Liver (tissue), 8 donors: ENCODE measurements at regions not wholly inside any gene's neighbourhood (a gene's known extent, or its start where the extent isn't known, plus 50 kb on each side); places are given as distances from the start of the nearest gene placed in this dataset.

Experiments used
- DNase-seq: peaks from one replicate; pipeline ENCODE4 v3.0.0-alpha.2; 2017; ENCODE audit warnings: low spot score
- H3K27ac ChIP-seq, 2 donors: one replicate each; pipeline ENCODE4 v1.7.0; 2013; ENCODE audit warnings: inconsistent platforms in 2 of 2, low read length in 2 of 2, control low read depth in 1 of 2, low read depth in 1 of 2, mild to moderate bottlenecking in 1 of 2
- H3K27me3 ChIP-seq, 4 donors: one replicate each; pipeline versions ENCODE4 v1.6.1 to v1.7.0; 2013; ENCODE audit warnings: low read length in 3 of 4, inconsistent platforms in 1 of 4, mild to moderate bottlenecking in 1 of 4, moderate library complexity in 1 of 4; ENCODE audit not compliant: control insufficient read depth in 4 of 4, insufficient read depth in 4 of 4
- H3K36me3 ChIP-seq, 4 donors: one replicate each; pipeline versions ENCODE4 v1.6.1 to v1.7.0; 2013; ENCODE audit warnings: low read length in 3 of 4, mild to moderate bottlenecking in 3 of 4, low read depth in 1 of 4, moderate library complexity in 1 of 4; ENCODE audit not compliant: control insufficient read depth in 4 of 4, insufficient read depth in 3 of 4
- H3K4me1 ChIP-seq, 4 donors: one replicate each; pipeline versions ENCODE4 v1.6.1 to v1.7.0; 2013; ENCODE audit warnings: low read length in 3 of 4, mild to moderate bottlenecking in 3 of 4, moderate library complexity in 1 of 4; ENCODE audit not compliant: control insufficient read depth in 4 of 4, insufficient read depth in 4 of 4
- H3K4me3 ChIP-seq, 3 donors: one replicate each; pipeline versions ENCODE4 v1.6.1 to v1.7.0; 2013; ENCODE audit warnings: low read length in 3 of 3, control low read depth in 1 of 3, low read depth in 1 of 3, mild to moderate bottlenecking in 1 of 3
- H3K9ac ChIP-seq, 2 donors: one replicate each; pipeline ENCODE4 v1.7.0; 2013; ENCODE audit warnings: low read length in 2 of 2, mild to moderate bottlenecking in 2 of 2, moderate library complexity in 2 of 2, control low read depth in 1 of 2, low read depth in 1 of 2
- H3K9me3 ChIP-seq, 4 donors: one replicate each; pipeline versions ENCODE4 v1.6.1 to v1.7.0; 2013; ENCODE audit warnings: low read length in 3 of 4; ENCODE audit not compliant: control insufficient read depth in 4 of 4
- EGR1 ChIP-seq, 2 donors: IDR thresholded peaks; 2 replicates each; pipeline ENCODE4 v1.6.1; 2016 to 2018; ENCODE audit warnings: antibody characterized with exemption in 2 of 2, low read depth in 2 of 2
- FOXA1 ChIP-seq: IDR thresholded peaks from 2 replicates; pipeline ENCODE4 v1.6.1; 2016; ENCODE audit warnings: antibody characterized with exemption
- FOXA2 ChIP-seq: IDR thresholded peaks from 2 replicates; pipeline ENCODE4 v1.6.1; 2016; ENCODE audit warnings: antibody characterized with exemption
- HNF4A ChIP-seq, 2 donors: conservative IDR thresholded peaks; 2 replicates each; pipeline ENCODE4 v1.6.1; 2016; ENCODE audit warnings: antibody characterized with exemption in 2 of 2, mild to moderate bottlenecking in 2 of 2
- HNF4G ChIP-seq: IDR thresholded peaks from 2 replicates; pipeline ENCODE4 v1.6.1; 2016; ENCODE audit warnings: antibody characterized with exemption
- JUND ChIP-seq, 2 donors: IDR thresholded peaks; 2 replicates each; pipeline ENCODE4 v1.6.1; 2016; ENCODE audit warnings: antibody characterized with exemption in 2 of 2
- NR2F2 ChIP-seq: IDR thresholded peaks from 2 replicates; pipeline ENCODE4 v1.6.1; 2016; ENCODE audit warnings: antibody characterized with exemption
- RAD21 ChIP-seq, 2 donors: IDR thresholded peaks; 2 replicates each; pipeline ENCODE4 v1.6.1; 2016; ENCODE audit warnings: antibody characterized with exemption in 2 of 2, mild to moderate bottlenecking in 2 of 2
- RXRA ChIP-seq, 2 donors: IDR thresholded peaks; 2 replicates each; pipeline ENCODE4 v1.6.1; 2017 to 2018; ENCODE audit warnings: antibody characterized with exemption in 2 of 2, mild to moderate bottlenecking in 1 of 2
- SP1 ChIP-seq: IDR thresholded peaks from 2 replicates; pipeline ENCODE4 v1.6.1; 2018; ENCODE audit warnings: antibody characterized with exemption, mild to moderate bottlenecking
- TAF1 ChIP-seq: conservative IDR thresholded peaks from 2 replicates; pipeline ENCODE4 v1.6.1; 2016; ENCODE audit warnings: antibody characterized with exemption, mild to moderate bottlenecking
- YY1 ChIP-seq: IDR thresholded peaks from 2 replicates; pipeline ENCODE4 v1.6.1; 2016; ENCODE audit warnings: antibody characterized with exemption, mild to moderate bottlenecking
- WGBS: extraction: QIAGEN DNeasy Blood & Tissue Kit; methylation state at CpG from one replicate; pipeline ENCODE4 v1.1.7; 2013; 5-methylcytosine and 5-hydroxymethylcytosine counted together
- TF ChIP-seq, protein P1 (sequence below): IDR thresholded peaks from 2 replicates; pipeline ENCODE4 v1.6.1; 2016; ENCODE audit warnings: antibody characterized with exemption, mild to moderate bottlenecking
- TF ChIP-seq, protein P2 (sequence below): fragments of 150-350 bp; IDR thresholded peaks from 2 replicates; pipeline ENCODE4 v1.5.1; 2017; ENCODE audit warnings: improper control_type of control experiment, low read depth, low read length; ENCODE audit not compliant: missing input control
- TF ChIP-seq, protein P3 (sequence below): IDR thresholded peaks from 2 replicates; pipeline ENCODE4 v1.6.1; 2016; ENCODE audit warnings: antibody characterized with exemption
- TF ChIP-seq, protein P4 (sequence below): IDR thresholded peaks from 2 replicates; pipeline ENCODE4 v1.6.1; 2016; ENCODE audit warnings: antibody characterized with exemption
- TF ChIP-seq, protein P5 (sequence below): IDR thresholded peaks from 2 replicates; pipeline ENCODE4 v1.6.1; 2016; ENCODE audit warnings: antibody characterized with exemption
- donor health status: healthy.
- donor health status: healthy.
- donor health status: healthy.
- donor health status: healthy.
- donor health status: healthy.

DNA sequence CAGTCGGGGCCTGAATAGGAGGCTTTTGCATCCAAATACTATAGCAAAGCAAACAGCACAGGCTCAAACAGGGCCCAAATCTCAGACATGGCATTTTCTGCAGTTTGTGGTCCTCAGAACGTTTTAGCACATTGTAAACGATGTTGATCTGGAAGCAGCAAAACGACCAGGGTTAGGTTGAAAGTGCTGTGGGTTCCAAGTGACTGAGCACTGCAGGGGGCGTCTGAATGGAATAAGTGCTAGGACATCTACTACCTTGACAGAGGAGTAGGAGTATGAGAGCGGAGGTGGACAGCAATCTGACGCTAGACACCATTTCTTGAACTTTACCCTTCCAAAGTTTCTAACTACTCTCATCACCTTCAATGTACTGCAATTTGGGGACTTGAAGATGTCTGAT lies 214.9 kb downstream of the BARHL2 start:
- 73% methylated on average over 7 of the region's 7 CpGs for WGBS
- H3K4me3 ChIP-seq = no peak overlapping the region
- no peak for TF ChIP-seq RXRA (IDR thresholded peaks at IDR 0.05)
- TF ChIP-seq, protein P1, sequence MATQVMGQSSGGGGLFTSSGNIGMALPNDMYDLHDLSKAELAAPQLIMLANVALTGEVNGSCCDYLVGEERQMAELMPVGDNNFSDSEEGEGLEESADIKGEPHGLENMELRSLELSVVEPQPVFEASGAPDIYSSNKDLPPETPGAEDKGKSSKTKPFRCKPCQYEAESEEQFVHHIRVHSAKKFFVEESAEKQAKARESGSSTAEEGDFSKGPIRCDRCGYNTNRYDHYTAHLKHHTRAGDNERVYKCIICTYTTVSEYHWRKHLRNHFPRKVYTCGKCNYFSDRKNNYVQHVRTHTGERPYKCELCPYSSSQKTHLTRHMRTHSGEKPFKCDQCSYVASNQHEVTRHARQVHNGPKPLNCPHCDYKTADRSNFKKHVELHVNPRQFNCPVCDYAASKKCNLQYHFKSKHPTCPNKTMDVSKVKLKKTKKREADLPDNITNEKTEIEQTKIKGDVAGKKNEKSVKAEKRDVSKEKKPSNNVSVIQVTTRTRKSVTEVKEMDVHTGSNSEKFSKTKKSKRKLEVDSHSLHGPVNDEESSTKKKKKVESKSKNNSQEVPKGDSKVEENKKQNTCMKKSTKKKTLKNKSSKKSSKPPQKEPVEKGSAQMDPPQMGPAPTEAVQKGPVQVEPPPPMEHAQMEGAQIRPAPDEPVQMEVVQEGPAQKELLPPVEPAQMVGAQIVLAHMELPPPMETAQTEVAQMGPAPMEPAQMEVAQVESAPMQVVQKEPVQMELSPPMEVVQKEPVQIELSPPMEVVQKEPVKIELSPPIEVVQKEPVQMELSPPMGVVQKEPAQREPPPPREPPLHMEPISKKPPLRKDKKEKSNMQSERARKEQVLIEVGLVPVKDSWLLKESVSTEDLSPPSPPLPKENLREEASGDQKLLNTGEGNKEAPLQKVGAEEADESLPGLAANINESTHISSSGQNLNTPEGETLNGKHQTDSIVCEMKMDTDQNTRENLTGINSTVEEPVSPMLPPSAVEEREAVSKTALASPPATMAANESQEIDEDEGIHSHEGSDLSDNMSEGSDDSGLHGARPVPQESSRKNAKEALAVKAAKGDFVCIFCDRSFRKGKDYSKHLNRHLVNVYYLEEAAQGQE = no peak
- TF ChIP-seq JUND (IDR thresholded peaks at IDR 0.05) = no peak
- TF ChIP-seq, protein P2, sequence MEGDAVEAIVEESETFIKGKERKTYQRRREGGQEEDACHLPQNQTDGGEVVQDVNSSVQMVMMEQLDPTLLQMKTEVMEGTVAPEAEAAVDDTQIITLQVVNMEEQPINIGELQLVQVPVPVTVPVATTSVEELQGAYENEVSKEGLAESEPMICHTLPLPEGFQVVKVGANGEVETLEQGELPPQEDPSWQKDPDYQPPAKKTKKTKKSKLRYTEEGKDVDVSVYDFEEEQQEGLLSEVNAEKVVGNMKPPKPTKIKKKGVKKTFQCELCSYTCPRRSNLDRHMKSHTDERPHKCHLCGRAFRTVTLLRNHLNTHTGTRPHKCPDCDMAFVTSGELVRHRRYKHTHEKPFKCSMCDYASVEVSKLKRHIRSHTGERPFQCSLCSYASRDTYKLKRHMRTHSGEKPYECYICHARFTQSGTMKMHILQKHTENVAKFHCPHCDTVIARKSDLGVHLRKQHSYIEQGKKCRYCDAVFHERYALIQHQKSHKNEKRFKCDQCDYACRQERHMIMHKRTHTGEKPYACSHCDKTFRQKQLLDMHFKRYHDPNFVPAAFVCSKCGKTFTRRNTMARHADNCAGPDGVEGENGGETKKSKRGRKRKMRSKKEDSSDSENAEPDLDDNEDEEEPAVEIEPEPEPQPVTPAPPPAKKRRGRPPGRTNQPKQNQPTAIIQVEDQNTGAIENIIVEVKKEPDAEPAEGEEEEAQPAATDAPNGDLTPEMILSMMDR = no peak
- TF ChIP-seq, protein P3, sequence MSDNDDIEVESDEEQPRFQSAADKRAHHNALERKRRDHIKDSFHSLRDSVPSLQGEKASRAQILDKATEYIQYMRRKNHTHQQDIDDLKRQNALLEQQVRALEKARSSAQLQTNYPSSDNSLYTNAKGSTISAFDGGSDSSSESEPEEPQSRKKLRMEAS = no peak
- no peak for TF ChIP-seq SP1
- TF ChIP-seq, protein P4, sequence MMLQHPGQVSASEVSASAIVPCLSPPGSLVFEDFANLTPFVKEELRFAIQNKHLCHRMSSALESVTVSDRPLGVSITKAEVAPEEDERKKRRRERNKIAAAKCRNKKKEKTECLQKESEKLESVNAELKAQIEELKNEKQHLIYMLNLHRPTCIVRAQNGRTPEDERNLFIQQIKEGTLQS = no peak
- TF ChIP-seq HNF4G = no peak
- no peak for TF ChIP-seq TAF1
- TF ChIP-seq, protein P5, sequence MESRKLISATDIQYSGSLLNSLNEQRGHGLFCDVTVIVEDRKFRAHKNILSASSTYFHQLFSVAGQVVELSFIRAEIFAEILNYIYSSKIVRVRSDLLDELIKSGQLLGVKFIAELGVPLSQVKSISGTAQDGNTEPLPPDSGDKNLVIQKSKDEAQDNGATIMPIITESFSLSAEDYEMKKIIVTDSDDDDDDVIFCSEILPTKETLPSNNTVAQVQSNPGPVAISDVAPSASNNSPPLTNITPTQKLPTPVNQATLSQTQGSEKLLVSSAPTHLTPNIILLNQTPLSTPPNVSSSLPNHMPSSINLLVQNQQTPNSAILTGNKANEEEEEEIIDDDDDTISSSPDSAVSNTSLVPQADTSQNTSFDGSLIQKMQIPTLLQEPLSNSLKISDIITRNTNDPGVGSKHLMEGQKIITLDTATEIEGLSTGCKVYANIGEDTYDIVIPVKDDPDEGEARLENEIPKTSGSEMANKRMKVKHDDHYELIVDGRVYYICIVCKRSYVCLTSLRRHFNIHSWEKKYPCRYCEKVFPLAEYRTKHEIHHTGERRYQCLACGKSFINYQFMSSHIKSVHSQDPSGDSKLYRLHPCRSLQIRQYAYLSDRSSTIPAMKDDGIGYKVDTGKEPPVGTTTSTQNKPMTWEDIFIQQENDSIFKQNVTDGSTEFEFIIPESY = no peak
- no peak for TF ChIP-seq YY1
- TF ChIP-seq NR2F2 = no peak
- no peak for TF ChIP-seq RAD21 (IDR thresholded peaks at IDR 0.05)
- TF ChIP-seq EGR1 (IDR thresholded peaks at IDR 0.05; ENCODE audit: low read depth in 2 of 2) = no peak
- no peak for TF ChIP-seq HNF4A (conservative IDR thresholded peaks at IDR 0.05)
- H3K9me3 ChIP-seq = no peaks in the 10 kb centered on the region
- H3K36me3 ChIP-seq = no peaks in the 10 kb centered on the region
- DNase-seq = no peak
- H3K27ac ChIP-seq = no peak overlapping the region
- no peaks in the 10 kb centered on the region for H3K4me1 ChIP-seq
- H3K9ac ChIP-seq = no peak overlapping the region
- no peaks in the 10 kb centered on the region for H3K27me3 ChIP-seq

DNA sequence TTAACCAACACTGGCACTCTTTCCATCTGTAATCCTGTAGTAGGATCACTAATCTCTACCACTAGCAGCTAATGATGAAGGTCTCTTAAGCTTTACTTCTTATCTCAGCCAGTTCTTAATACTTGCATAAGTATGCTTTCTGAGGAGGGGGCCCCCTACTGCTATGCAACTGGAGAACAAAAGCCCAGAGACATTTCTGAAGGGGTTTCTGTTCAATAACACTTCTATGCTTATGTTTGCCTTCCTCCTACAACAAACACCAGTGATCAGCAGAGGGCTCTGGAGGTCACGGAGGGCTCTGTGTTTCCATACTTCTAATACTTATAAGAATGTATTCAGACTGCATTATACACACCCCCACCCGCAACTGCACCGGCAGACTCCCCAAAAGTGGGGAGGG lies 215.8 kb downstream of the BARHL2 start:
- H3K27ac ChIP-seq = no peak overlapping the region
- H3K9ac ChIP-seq = no peak overlapping the region
- H3K4me3 ChIP-seq = no peak overlapping the region
- no peaks in the 10 kb centered on the region for H3K9me3 ChIP-seq
- TF ChIP-seq JUND (IDR thresholded peaks at IDR 0.05) (no peak), RAD21 (IDR thresholded peaks at IDR 0.05) (no peak), EGR1 (IDR thresholded peaks at IDR 0.05; ENCODE audit: low read depth in 2 of 2) (no peak), FOXA2 (no peak), NR2F2 (no peak), YY1 (no peak), TAF1 (no peak), SP1 (no peak), FOXA1 (no peak), RXRA (IDR thresholded peaks at IDR 0.05) (no peak)
- TF ChIP-seq, protein P1 = no peak
- TF ChIP-seq, protein P2 = no peak
- no peaks in the 10 kb centered on the region for H3K36me3 ChIP-seq
- H3K4me1 ChIP-seq = no peaks in the 10 kb centered on the region
- WGBS = 49% methylated on average over 3 of the region's 3 CpGs
- no peak for DNase-seq
- no peaks in the 10 kb centered on the region for H3K27me3 ChIP-seq
